ENCODE measurements at regions not wholly inside any gene's neighbourhood (a gene's known extent, or its start where the extent isn't known, plus 50 kb on each side); places are given as distances from the start of the nearest gene placed in this dataset.
"Not testable (repeated sequence)": the region's sequence is repeated elsewhere in the genome, so short reads cannot be mapped to it uniquely, and the experiment has no call there.

DNA sequence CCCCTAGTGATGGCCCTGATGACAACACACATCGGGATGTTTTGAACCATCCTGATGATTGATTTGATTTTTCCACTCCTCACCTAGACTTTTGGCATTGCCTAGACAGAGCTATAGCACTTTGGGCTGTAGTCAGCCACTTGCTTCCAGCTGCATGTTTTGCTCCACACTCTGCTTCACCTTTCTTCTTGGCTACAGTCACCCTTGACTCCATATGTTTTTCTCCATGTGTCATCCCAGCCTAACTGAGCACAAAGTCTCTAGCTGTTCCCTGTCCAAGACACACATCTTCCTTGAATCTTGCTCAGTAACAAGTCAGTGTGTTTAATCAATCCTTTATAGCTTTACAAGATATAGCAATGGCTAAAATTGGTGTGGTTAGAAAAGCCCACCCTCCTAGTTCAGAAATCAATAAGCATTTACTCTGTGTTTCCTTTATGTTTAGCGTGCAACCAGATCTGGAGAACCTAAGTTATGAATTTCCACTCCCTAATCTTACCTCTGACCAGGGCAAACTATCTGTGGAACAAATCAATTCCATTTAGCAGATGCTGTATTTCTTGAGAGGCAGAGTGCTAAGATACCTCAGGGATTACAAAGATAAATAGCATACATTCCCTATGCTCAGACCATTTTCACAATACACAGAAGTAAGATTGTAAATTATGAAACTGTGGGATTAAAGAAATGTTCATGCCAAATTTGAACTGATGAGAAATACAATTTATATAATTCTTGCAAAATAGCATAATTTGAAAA lies 98.4 kb upstream of the LYPLAL1 start:
- no peak overlapping the region for H3K4me2 ChIP-seq
- no peaks in the 10 kb centered on the region for H3K4me1 ChIP-seq (ENCODE audit: low read depth, poor library complexity, severe bottlenecking)
- TF ChIP-seq, protein P1, sequence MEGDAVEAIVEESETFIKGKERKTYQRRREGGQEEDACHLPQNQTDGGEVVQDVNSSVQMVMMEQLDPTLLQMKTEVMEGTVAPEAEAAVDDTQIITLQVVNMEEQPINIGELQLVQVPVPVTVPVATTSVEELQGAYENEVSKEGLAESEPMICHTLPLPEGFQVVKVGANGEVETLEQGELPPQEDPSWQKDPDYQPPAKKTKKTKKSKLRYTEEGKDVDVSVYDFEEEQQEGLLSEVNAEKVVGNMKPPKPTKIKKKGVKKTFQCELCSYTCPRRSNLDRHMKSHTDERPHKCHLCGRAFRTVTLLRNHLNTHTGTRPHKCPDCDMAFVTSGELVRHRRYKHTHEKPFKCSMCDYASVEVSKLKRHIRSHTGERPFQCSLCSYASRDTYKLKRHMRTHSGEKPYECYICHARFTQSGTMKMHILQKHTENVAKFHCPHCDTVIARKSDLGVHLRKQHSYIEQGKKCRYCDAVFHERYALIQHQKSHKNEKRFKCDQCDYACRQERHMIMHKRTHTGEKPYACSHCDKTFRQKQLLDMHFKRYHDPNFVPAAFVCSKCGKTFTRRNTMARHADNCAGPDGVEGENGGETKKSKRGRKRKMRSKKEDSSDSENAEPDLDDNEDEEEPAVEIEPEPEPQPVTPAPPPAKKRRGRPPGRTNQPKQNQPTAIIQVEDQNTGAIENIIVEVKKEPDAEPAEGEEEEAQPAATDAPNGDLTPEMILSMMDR (conservative IDR thresholded peaks at IDR 0.05; ENCODE audit: low read depth, low read length): no peak
- H3K9ac ChIP-seq: no peak overlapping the region
- H3K27me3 ChIP-seq (ENCODE audit: insufficient read depth, low read depth): no peaks in the 10 kb centered on the region
- H3K79me2 ChIP-seq (ENCODE audit: insufficient read depth, low read depth): no peaks in the 10 kb centered on the region
- H4K20me1 ChIP-seq (ENCODE audit: insufficient read depth): no peaks in the 10 kb centered on the region
- no peak overlapping the region for H3K4me3 ChIP-seq (IDR thresholded peaks at IDR 0.05; ENCODE audit: insufficient read depth, low read depth, low read length)
- no peak overlapping the region for H3K27ac ChIP-seq
- no peak overlapping the region for H2AFZ ChIP-seq (ENCODE audit: low read depth)
- no peaks in the 10 kb centered on the region for H3K36me3 ChIP-seq (ENCODE audit: insufficient read depth)

DNA sequence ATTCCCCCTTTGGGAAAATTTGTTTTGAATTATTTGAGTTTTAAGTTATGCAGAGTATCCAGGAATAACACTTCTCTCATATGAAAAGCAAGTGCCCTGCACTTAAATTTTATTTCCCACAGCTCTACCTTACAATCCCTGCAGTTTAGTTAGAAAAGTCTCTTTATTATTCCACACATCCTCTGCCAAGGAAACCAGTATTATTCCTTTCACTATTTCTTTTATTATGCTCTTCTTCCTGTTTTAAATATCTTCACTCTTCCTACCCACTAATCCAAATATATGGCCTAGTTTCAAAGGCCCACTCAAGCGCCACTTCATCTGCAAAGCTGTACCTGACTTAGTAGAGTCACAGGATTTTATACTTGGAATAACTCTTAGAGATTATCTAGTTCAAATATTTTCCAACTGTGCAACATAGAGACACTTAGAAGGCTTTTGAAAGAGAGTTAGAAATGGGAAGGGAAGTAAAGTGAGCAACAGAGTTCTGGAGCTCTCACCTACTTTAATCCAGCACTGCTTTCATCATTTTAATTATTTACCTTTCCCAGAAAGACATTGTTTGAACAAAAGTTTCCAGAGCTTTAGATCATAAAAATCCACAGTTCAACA lies 97.2 kb upstream of the LYPLAL1 start:
- H3K4me3 ChIP-seq (IDR thresholded peaks at IDR 0.05; ENCODE audit: insufficient read depth, low read depth, low read length): no peak overlapping the region
- H3K9ac ChIP-seq: no peak overlapping the region
- no peaks in the 10 kb centered on the region for H3K36me3 ChIP-seq (ENCODE audit: insufficient read depth)
- H3K4me2 ChIP-seq: no peak overlapping the region
- H3K27me3 ChIP-seq (ENCODE audit: insufficient read depth, low read depth): no peaks in the 10 kb centered on the region
- no peaks in the 10 kb centered on the region for H4K20me1 ChIP-seq (ENCODE audit: insufficient read depth)
- TF ChIP-seq, protein P1 (conservative IDR thresholded peaks at IDR 0.05; ENCODE audit: low read depth, low read length): no peak
- no peak overlapping the region for H3K27ac ChIP-seq
- H3K79me2 ChIP-seq (ENCODE audit: insufficient read depth, low read depth): no peaks in the 10 kb centered on the region
- H2AFZ ChIP-seq (ENCODE audit: low read depth): no peak overlapping the region
- no peaks in the 10 kb centered on the region for H3K4me1 ChIP-seq (ENCODE audit: low read depth, poor library complexity, severe bottlenecking)

DNA sequence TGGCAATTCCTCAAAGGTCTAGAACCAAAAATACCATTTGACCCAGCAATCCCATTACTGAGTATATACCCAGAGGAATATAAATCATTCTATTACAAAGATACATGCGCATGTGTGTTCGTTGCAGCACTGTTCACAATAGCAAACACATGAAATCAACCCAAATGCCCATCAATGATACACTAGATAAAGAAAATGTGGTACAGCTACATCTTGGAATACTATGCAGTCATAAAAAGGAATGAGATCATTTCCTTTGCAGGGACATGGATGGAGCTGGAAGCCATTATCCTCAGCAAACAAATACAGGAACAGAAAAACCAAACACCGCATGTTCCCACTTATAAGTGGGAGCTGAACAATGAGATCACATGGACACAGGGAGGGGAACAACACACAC lies 95.9 kb upstream of the LYPLAL1 start:
- not testable (repeated sequence) for H4K20me1 ChIP-seq (ENCODE audit: insufficient read depth); H3K4me3 ChIP-seq (IDR thresholded peaks at IDR 0.05; ENCODE audit: insufficient read depth, low read depth, low read length); H3K4me1 ChIP-seq (ENCODE audit: low read depth, poor library complexity, severe bottlenecking); H3K4me2 ChIP-seq; H3K27me3 ChIP-seq (ENCODE audit: insufficient read depth, low read depth); H3K36me3 ChIP-seq (ENCODE audit: insufficient read depth); H2AFZ ChIP-seq (ENCODE audit: low read depth); H3K9ac ChIP-seq; H3K27ac ChIP-seq; H3K79me2 ChIP-seq (ENCODE audit: insufficient read depth, low read depth)

DNA sequence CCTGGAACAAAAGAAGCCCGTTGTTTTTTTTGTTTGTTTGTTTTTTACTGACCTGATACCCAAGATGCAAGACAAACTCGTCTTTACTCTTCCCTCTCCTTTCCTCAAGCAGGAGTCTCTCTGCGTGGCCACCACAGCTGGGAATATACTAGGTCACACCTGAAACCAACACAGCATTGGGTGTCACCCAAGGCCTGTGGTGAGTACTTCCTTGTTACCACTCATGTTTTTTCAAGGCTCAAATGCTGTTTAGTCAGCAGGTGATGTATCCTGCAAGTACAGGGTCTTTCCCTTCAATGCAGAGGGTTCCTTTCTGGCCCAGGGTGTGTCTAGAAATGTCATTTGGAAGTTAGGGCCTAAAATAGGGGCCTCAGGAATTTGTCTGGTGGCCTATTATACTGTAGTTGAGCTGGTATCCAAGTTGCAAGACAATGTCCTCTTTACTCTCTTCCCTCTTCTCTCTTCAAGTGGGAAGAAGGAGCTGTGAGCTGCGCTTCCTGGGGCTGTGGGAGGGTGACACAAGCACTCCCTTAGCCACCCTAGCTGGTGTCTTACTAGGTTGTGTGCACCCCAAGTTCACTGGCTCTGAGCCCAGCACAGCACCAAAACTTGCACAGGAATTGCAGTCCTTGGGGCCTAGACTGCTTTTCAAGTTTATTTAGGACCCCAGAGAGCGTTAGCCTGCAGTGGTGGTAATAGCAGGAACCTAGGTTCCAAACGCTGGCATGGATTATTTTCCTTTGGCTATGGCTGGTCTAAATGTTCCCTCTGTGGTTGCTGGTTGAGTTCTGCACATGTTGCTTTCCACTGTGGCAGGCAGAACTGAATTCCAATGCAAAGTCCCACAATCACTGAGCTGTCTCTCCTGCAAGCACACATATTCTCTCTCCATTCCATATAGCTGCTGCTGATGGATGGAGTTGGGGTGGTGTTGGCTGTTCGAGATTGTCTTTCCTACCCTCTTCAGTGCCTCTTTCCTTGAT lies 91.4 kb upstream of the LYPLAL1 start:
- TF ChIP-seq, protein P1 (conservative IDR thresholded peaks at IDR 0.05; ENCODE audit: low read depth, low read length): no peak
- Histone ChIP-seq H3K27me3 (ENCODE audit: insufficient read depth, low read depth) (no peaks in the 10 kb centered on the region), H2AFZ (ENCODE audit: low read depth) (no peak overlapping the region), H3K36me3 (ENCODE audit: insufficient read depth) (no peaks in the 10 kb centered on the region), H3K27ac (no peak overlapping the region), H3K4me2 (no peak overlapping the region), H4K20me1 (ENCODE audit: insufficient read depth) (no peaks in the 10 kb centered on the region), H3K4me1 (ENCODE audit: low read depth, poor library complexity, severe bottlenecking) (peaks cover 7% of the 10 kb centered on the region), H3K4me3 (IDR thresholded peaks at IDR 0.05; ENCODE audit: insufficient read depth, low read depth, low read length) (no peak overlapping the region), H3K9ac (no peak overlapping the region), H3K79me2 (ENCODE audit: insufficient read depth, low read depth) (no peaks in the 10 kb centered on the region)

All from KMS-11 (cell line).